Loucy (cell line): ENCODE measurements at regions not wholly inside any gene's neighbourhood (a gene's known extent, or its start where the extent isn't known, plus 50 kb on each side); places are given as distances from the start of the nearest gene placed in this dataset.

Experiments used
- H2AFZ ChIP-seq: fragments of 200-600 bp; sonication (generic); 2 replicates; pipeline ENCODE4 v1.6.0; 2016; ENCODE audit warnings: antibody characterized with exemption, mild to moderate bottlenecking, low read length, moderate library complexity
- H3F3A ChIP-seq: fragments of 200-600 bp; 2 replicates; pipeline ENCODE4 v1.6.0; 2016; ENCODE audit warnings: antibody characterized with exemption, low read depth, mild to moderate bottlenecking
- H3K27me3 ChIP-seq: fragments of 200-600 bp; sonication (generic); 2 replicates; pipeline ENCODE4 v1.6.1; 2014; ENCODE audit warnings: low read length, mild to moderate bottlenecking; ENCODE audit not compliant: insufficient read depth, poor library complexity, severe bottlenecking
- H3K36me3 ChIP-seq: fragments of 200-600 bp; sonication (generic); 2 replicates; pipeline ENCODE4 v1.6.1; 2016; ENCODE audit warnings: low read length; ENCODE audit not compliant: insufficient read depth
- H3K4me1 ChIP-seq: fragments of 200-600 bp; sonication (generic); 2 replicates; pipeline ENCODE4 v1.5.1; 2014; ENCODE audit warnings: low read length, mild to moderate bottlenecking; ENCODE audit not compliant: insufficient read depth, poor library complexity, severe bottlenecking
- H3K4me2 ChIP-seq: fragments of 200-600 bp; sonication (generic); 2 replicates; pipeline ENCODE4 v1.6.0; 2014; ENCODE audit warnings: antibody characterized with exemption, low read length, low read depth, mild to moderate bottlenecking; ENCODE audit not compliant: poor library complexity, severe bottlenecking
- H3K4me3 ChIP-seq: fragments of 200-600 bp; sonication (generic); 2 replicates; pipeline ENCODE4 v1.5.1; 2014; ENCODE audit warnings: low read length, mild to moderate bottlenecking, mixed read lengths; ENCODE audit not compliant: poor library complexity, severe bottlenecking
- H3K79me2 ChIP-seq: fragments of 200-600 bp; sonication (generic); 2 replicates; pipeline ENCODE4 v1.6.1; 2014; ENCODE audit warnings: low read length; ENCODE audit not compliant: insufficient read depth
- H3K9ac ChIP-seq: fragments of 200-600 bp; sonication (generic); 2 replicates; pipeline ENCODE4 v1.6.0; 2014; ENCODE audit warnings: mild to moderate bottlenecking, low read depth, low read length, moderate library complexity; ENCODE audit not compliant: poor library complexity, severe bottlenecking
- H3K9me2 ChIP-seq: fragments of 200-600 bp; sonication (generic); replicated peaks from 2 replicates; pipeline ENCODE4 v1.6.1; 2016; ENCODE audit warnings: low read depth, low read length, mixed read lengths
- H3K9me3 ChIP-seq: fragments of 200-600 bp; sonication (generic); 2 replicates; pipeline ENCODE4 v1.6.1; 2014; ENCODE audit warnings: mild to moderate bottlenecking, antibody characterized with exemption, low read length, low read depth; ENCODE audit not compliant: insufficient read depth
- H4K20me1 ChIP-seq: fragments of 200-600 bp; sonication (generic); 2 replicates; pipeline ENCODE4 v1.6.0; 2014; ENCODE audit warnings: antibody characterized with exemption, low read length, mild to moderate bottlenecking; ENCODE audit not compliant: insufficient read depth, poor library complexity, severe bottlenecking
- CTCF ChIP-seq: fragments of 200-600 bp; sonication (generic); conservative IDR thresholded peaks from 2 replicates; pipeline ENCODE4 v1.5.1; 2014; ENCODE audit warnings: mild to moderate bottlenecking, antibody characterized with exemption, low read length
- EZH2phosphoT487 ChIP-seq: fragments of 200-600 bp; IDR thresholded peaks from 2 replicates; pipeline ENCODE4 v1.6.1; 2018; ENCODE audit warnings: antibody characterized with exemption, mild to moderate bottlenecking, moderate library complexity, borderline replicate concordance

GRCh38 chr2:122471753-122472152, 716.3 kb downstream of the TSN start:
- no peak overlapping the region for H3K4me2 ChIP-seq
- H3K4me3 ChIP-seq: no peak overlapping the region
- H3K36me3 ChIP-seq: no peaks in the 10 kb centered on the region
- no peaks in the 10 kb centered on the region for H3K27me3 ChIP-seq
- TF ChIP-seq CTCF: no peak
- no peak for TF ChIP-seq EZH2phosphoT487
- H3F3A ChIP-seq: no peaks in the 10 kb centered on the region
- no peaks in the 10 kb centered on the region for H3K79me2 ChIP-seq
- H2AFZ ChIP-seq: no peak overlapping the region
- no peaks in the 10 kb centered on the region for H3K9me3 ChIP-seq
- no peaks in the 10 kb centered on the region for H3K4me1 ChIP-seq
- H3K9me2 ChIP-seq: no peaks in the 10 kb centered on the region
- H3K9ac ChIP-seq: no peak overlapping the region
- H4K20me1 ChIP-seq: no peaks in the 10 kb centered on the region

- Histone ChIP-seq H3K27me3 (no peaks in the 10 kb centered on the region), H3K9me2 (no peaks in the 10 kb centered on the region), H3K36me3 (no peaks in the 10 kb centered on the region), H3K4me2 (no peak overlapping the region), H3K4me3 (no peak overlapping the region), H3K79me2 (no peaks in the 10 kb centered on the region), H3F3A (no peaks in the 10 kb centered on the region), H3K4me1 (no peaks in the 10 kb centered on the region), H3K9me3 (no peaks in the 10 kb centered on the region), H3K9ac (no peak overlapping the region), H2AFZ (no peak overlapping the region), H4K20me1 (no peaks in the 10 kb centered on the region)
- no peak for TF ChIP-seq EZH2phosphoT487
- no peak for TF ChIP-seq CTCF
Observed at GRCh38 chr2:122478117-122478516, 722.7 kb downstream of the TSN start.

- H3K4me3 ChIP-seq: no peak overlapping the region
- TF ChIP-seq EZH2phosphoT487 (no peak), CTCF (no peak)
- H3F3A ChIP-seq: no peaks in the 10 kb centered on the region
- no peak overlapping the region for H3K9ac ChIP-seq
- H3K36me3 ChIP-seq: no peaks in the 10 kb centered on the region
- no peak overlapping the region for H3K4me2 ChIP-seq
- no peaks in the 10 kb centered on the region for H4K20me1 ChIP-seq
- no peaks in the 10 kb centered on the region for H3K27me3 ChIP-seq
- H2AFZ ChIP-seq: no peak overlapping the region
- no peaks in the 10 kb centered on the region for H3K9me2 ChIP-seq
- H3K79me2 ChIP-seq: no peaks in the 10 kb centered on the region
- H3K4me1 ChIP-seq: no peaks in the 10 kb centered on the region
- no peaks in the 10 kb centered on the region for H3K9me3 ChIP-seq
Observed at GRCh38 chr2:122478771-122479170, 723.3 kb downstream of the TSN start.
